Smooth muscle cell (in vitro differentiated cells): ENCODE measurements at regions not wholly inside any gene's neighbourhood (a gene's known extent, or its start where the extent isn't known, plus 50 kb on each side); places are given as distances from the start of the nearest gene placed in this dataset.
A peak's percentile ranks its signal among the peaks of the same experiment; 100 is the strongest.

Experiments used
- DNase-seq: peaks from one replicate; lab custom pipeline; 2025; ENCODE audit not compliant: unreplicated experiment; lab: John Stamatoyannopoulos, UW
- H2AFZ ChIP-seq: fragments of 200-600 bp; sonication (generic); 2 replicates; pipeline ENCODE4 v1.6.0; 2016; ENCODE audit warnings: antibody characterized with exemption, low read depth, mild to moderate bottlenecking
- H3F3A ChIP-seq: fragments of 200-600 bp; sonication (generic); 2 replicates; pipeline ENCODE4 v1.6.0; 2017; ENCODE audit warnings: antibody characterized with exemption, low read depth
- H3K27ac ChIP-seq: fragments of 200-600 bp; sonication (generic); 2 replicates; pipeline ENCODE4 v1.5.1; 2016; ENCODE audit warnings: low read depth, mild to moderate bottlenecking
- H3K27me3 ChIP-seq: fragments of 200-600 bp; sonication (generic); 2 replicates; pipeline ENCODE4 v1.6.1; 2016; ENCODE audit warnings: low read depth, mild to moderate bottlenecking
- H3K36me3 ChIP-seq: fragments of 200-600 bp; sonication (generic); 2 replicates; pipeline ENCODE4 v1.5.1; 2016; ENCODE audit warnings: low read depth
- H3K4me1 ChIP-seq: fragments of 200-600 bp; sonication (generic); 2 replicates; pipeline ENCODE4 v1.5.1; 2016; ENCODE audit warnings: low read depth
- H3K4me2 ChIP-seq: fragments of 200-600 bp; sonication (generic); 2 replicates; pipeline ENCODE4 v1.6.0; 2016; ENCODE audit warnings: mild to moderate bottlenecking
- H3K4me3 ChIP-seq: fragments of 200-600 bp; sonication (generic); 2 replicates; pipeline ENCODE4 v1.5.1; 2016; ENCODE audit warnings: mild to moderate bottlenecking
- H3K79me2 ChIP-seq: fragments of 200-600 bp; sonication (generic); 2 replicates; pipeline ENCODE4 v1.6.0; 2016; ENCODE audit warnings: low read depth, mild to moderate bottlenecking
- H3K9ac ChIP-seq: fragments of 200-600 bp; sonication (generic); 2 replicates; pipeline ENCODE4 v1.6.0; 2016; ENCODE audit warnings: low read depth
- H3K9me3 ChIP-seq: fragments of 200-600 bp; sonication (generic); replicated peaks from 2 replicates; pipeline ENCODE4 v1.5.1; 2016; ENCODE audit warnings: low read depth
- H4K20me1 ChIP-seq: fragments of 200-600 bp; sonication (generic); 2 replicates; pipeline ENCODE4 v1.6.0; 2016; ENCODE audit warnings: low read depth
- CTCF ChIP-seq: fragments of 200-600 bp; sonication (generic); IDR thresholded peaks from 2 replicates; pipeline ENCODE4 v1.5.1; 2017; ENCODE audit warnings: borderline replicate concordance, mild to moderate bottlenecking, antibody characterized with exemption; ENCODE audit not compliant: insufficient read depth, poor library complexity, severe bottlenecking
- WGBS: methylation state at CpG from one replicate; pipeline ENCODE4 v1.1.7; 2016; ENCODE audit warnings: low lambda C conversion rate; 5-methylcytosine and 5-hydroxymethylcytosine counted together

GRCh38 chr5:174381241-174381640 is 335.7 kb downstream of the NSG2 start:
- no peak overlapping the region for H3K4me3 ChIP-seq
- no peaks in the 10 kb centered on the region for H3K36me3 ChIP-seq
- no peak for DNase-seq
- no peak overlapping the region for H3K9ac ChIP-seq
- TF ChIP-seq CTCF = no peak
- no peaks in the 10 kb centered on the region for H3K79me2 ChIP-seq
- no peak overlapping the region for H3K4me2 ChIP-seq
- peaks cover 17% of the 10 kb centered on the region for H3K4me1 ChIP-seq
- H3K27me3 ChIP-seq = no peaks in the 10 kb centered on the region
- H3K9me3 ChIP-seq = no peaks in the 10 kb centered on the region
- no peak overlapping the region for H3K27ac ChIP-seq
- peaks cover 26% of the 10 kb centered on the region for H3F3A ChIP-seq
- H2AFZ ChIP-seq = no peak overlapping the region
- 97% methylated on average over 4 of the region's 4 CpGs for WGBS
- H4K20me1 ChIP-seq = no peaks in the 10 kb centered on the region

- 51% methylated on average over 3 of the region's 3 CpGs for WGBS
- H3F3A ChIP-seq = peaks cover 26% of the 10 kb centered on the region
- H3K4me2 ChIP-seq = peak overlapping the region; percentile 59
- no peaks in the 10 kb centered on the region for H4K20me1 ChIP-seq
- H3K27me3 ChIP-seq = no peaks in the 10 kb centered on the region
- H2AFZ ChIP-seq = no peak overlapping the region
- H3K4me1 ChIP-seq = peaks cover 17% of the 10 kb centered on the region
- H3K36me3 ChIP-seq = no peaks in the 10 kb centered on the region
- H3K9ac ChIP-seq = peak overlapping the region; percentile 81
- no peak overlapping the region for H3K4me3 ChIP-seq
- DNase-seq = no peak
- no peak for TF ChIP-seq CTCF
- H3K27ac ChIP-seq = peak overlapping the region; percentile 98
- no peaks in the 10 kb centered on the region for H3K79me2 ChIP-seq
- no peaks in the 10 kb centered on the region for H3K9me3 ChIP-seq
Observed at GRCh38 chr5:174383210-174384167, 338.0 kb downstream of the NSG2 start.

- H3K27ac ChIP-seq = peak overlapping the region; percentile 98
- WGBS = 5% methylated on average over 17 of the region's 17 CpGs
- DNase-seq = no peak
Observed at GRCh38 chr5:174384509-174384947, 339.0 kb downstream of the NSG2 start.

More at GRCh38 chr5:174384509-174384947, 339.0 kb downstream of the NSG2 start:
- Histone ChIP-seq H3K79me2 (no peaks in the 10 kb centered on the region), H2AFZ (peak overlapping the region; percentile 12), H3F3A (peaks cover 26% of the 10 kb centered on the region), H4K20me1 (no peaks in the 10 kb centered on the region), H3K36me3 (no peaks in the 10 kb centered on the region), H3K9ac (peak overlapping the region; percentile 85), H3K4me1 (peaks cover 17% of the 10 kb centered on the region), H3K27me3 (no peaks in the 10 kb centered on the region), H3K4me3 (no peak overlapping the region), H3K4me2 (peak overlapping the region; percentile 59), H3K9me3 (no peaks in the 10 kb centered on the region)
- no peak for TF ChIP-seq CTCF
